ENCODE measurements at regions not wholly inside any gene's neighbourhood (a gene's known extent, or its start where the extent isn't known, plus 50 kb on each side); places are given as distances from the start of the nearest gene placed in this dataset.

DNA sequence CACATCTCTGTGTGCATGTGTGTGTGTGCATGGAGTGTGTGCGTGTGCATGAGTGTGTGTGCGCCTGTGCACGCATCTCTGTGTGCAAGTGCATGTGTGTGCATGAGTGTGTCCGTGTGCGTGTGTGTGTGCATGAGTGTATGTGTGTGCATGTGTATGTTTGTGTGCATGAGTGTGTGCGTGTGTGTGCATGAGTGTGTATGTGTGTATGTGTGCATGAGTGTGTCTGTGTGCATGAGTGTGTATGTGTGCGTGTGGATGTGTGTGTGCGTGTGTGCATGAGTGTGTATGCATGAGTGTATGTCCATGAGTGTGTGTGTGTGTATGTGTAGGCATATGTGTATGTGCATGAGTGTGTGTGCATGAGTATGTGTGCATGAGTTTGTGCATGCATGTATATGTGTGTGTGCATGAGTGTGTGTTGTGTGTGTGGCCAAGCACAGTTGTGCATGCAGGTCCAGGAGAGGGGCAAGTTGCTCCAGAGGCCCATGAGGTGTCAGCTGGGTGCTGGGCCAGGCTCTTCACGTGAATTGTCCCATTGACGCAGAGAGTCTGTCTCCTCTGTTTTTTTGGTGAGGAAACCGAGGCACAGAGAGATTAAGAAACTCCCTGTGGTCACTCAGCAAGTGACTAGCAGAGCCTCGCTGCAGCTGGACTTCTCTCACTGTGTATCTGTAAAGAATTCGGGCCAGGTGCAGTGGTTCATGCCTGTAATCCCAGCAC lies 75.5 kb downstream of the ASB1 start:
- DNase-seq (ENCODE audit: extremely low read depth, insufficient read length) = no peak
- no peak overlapping the region for H3K4me3 ChIP-seq (replicated peaks; ENCODE audit: low read depth, low read length)
- no peak for TF ChIP-seq CTCF (IDR thresholded peaks at IDR 0.05; ENCODE audit: insufficient read depth, low read length, poor library complexity, severe bottlenecking)
- no peaks in the 10 kb centered on the region for H3K36me3 ChIP-seq (ENCODE audit: control insufficient read depth, insufficient read depth, low read length)
- H3K27me3 ChIP-seq (replicated peaks; ENCODE audit: control insufficient read depth, insufficient read depth, low read length) = no peaks in the 10 kb centered on the region

GRCh38 chr2:238502956-238503791 lies 76.4 kb downstream of the ASB1 start:
- no peak for DNase-seq (ENCODE audit: extremely low read depth, insufficient read length)
- no peaks in the 10 kb centered on the region; the same call in 1 of the 2 replicates for H3K27me3 ChIP-seq (replicated peaks; ENCODE audit: control insufficient read depth, insufficient read depth, low read length)
- no peaks in the 10 kb centered on the region for H3K36me3 ChIP-seq (ENCODE audit: control insufficient read depth, insufficient read depth, low read length)
- TF ChIP-seq CTCF (IDR thresholded peaks at IDR 0.05; ENCODE audit: insufficient read depth, low read length, poor library complexity, severe bottlenecking) = no peak
- no peak overlapping the region for H3K4me3 ChIP-seq (replicated peaks; ENCODE audit: low read depth, low read length)

DNA sequence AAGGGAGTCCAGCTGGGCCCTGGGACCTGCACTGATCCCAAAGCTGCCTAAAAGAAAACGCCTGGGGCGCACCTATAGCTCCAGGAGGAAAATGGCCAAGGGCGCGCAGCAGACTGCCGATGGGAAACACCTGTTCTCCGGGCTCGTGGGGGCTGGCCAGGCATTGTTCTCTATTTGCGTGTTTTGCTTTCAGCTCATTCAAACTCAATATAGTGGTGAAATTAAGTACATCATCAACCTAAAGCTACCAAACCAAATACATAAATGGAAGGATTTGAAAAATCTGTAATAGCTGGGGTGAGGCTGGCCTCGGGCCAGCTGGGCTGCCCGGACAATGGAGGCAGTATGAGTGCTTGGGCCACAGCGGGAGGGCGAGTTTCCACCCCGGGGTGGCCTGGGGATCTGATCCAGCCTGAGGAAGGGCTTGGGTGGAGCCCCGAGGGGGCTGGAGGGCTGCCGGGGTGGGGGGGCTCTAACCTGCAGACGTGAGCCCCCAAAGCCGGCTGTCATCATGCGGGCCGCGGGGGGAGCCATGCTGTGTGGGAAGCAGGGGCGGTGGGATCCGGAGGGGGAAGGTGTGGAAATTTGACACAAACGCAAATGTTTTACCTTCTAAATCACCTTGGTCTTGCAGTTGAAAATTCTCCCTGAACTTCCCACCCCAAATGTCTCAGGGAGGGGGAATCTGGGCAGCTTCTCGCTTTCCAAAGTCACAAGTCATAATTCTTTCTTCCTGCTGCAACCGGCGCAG lies 77.6 kb downstream of the ASB1 start:
- DNase-seq (ENCODE audit: extremely low read depth, insufficient read length) = no peak
- no peak for TF ChIP-seq CTCF (IDR thresholded peaks at IDR 0.05; ENCODE audit: insufficient read depth, low read length, poor library complexity, severe bottlenecking)
- Histone ChIP-seq H3K36me3 (ENCODE audit: control insufficient read depth, insufficient read depth, low read length) (no peaks in the 10 kb centered on the region), H3K4me3 (replicated peaks; ENCODE audit: low read depth, low read length) (no peak overlapping the region), H3K27me3 (replicated peaks; ENCODE audit: control insufficient read depth, insufficient read depth, low read length) (no peaks in the 10 kb centered on the region; the same call in 1 of the 2 replicates)

- H3K27me3 ChIP-seq (replicated peaks; ENCODE audit: control insufficient read depth, insufficient read depth, low read length) = no peaks in the 10 kb centered on the region; the same call in 1 of the 2 replicates
- no peak for TF ChIP-seq CTCF (IDR thresholded peaks at IDR 0.05; ENCODE audit: insufficient read depth, low read length, poor library complexity, severe bottlenecking)
- no peaks in the 10 kb centered on the region for H3K36me3 ChIP-seq (ENCODE audit: control insufficient read depth, insufficient read depth, low read length)
- H3K4me3 ChIP-seq (replicated peaks; ENCODE audit: low read depth, low read length) = no peak overlapping the region
- no peak for DNase-seq (ENCODE audit: extremely low read depth, insufficient read length)
Observed at GRCh38 chr2:238505119-238505891, 78.6 kb downstream of the ASB1 start.

DNA sequence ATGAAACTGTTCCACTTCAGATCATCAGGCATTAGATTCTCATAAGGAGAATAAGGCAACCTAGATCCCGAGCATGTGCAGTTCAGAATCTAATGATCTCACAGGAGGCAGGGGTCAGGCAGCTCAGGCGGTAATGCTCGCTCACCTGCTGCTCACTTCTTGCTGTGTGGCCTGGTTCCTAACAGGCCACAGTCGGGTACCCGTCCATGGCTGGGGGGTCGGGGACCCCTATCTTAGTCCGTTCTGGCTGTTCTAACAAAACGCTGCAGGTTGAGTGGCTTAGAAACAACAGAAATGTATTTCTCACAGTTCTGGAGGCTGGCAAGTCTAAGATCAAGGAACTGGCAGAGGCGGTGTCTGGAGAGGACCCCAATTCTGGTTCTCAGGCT lies 79.2 kb downstream of the ASB1 start:
- Histone ChIP-seq H3K27me3 (replicated peaks; ENCODE audit: control insufficient read depth, insufficient read depth, low read length) (no peaks in the 10 kb centered on the region; the same call in 1 of the 2 replicates), H3K4me3 (replicated peaks; ENCODE audit: low read depth, low read length) (no peak overlapping the region), H3K36me3 (ENCODE audit: control insufficient read depth, insufficient read depth, low read length) (no peaks in the 10 kb centered on the region)
- DNase-seq (ENCODE audit: extremely low read depth, insufficient read length) = no peak
- no peak for TF ChIP-seq CTCF (IDR thresholded peaks at IDR 0.05; ENCODE audit: insufficient read depth, low read length, poor library complexity, severe bottlenecking)

All from GM06990 (cell line).